HEK293T (cell line): ENCODE measurements at regions not wholly inside any gene's neighbourhood (a gene's known extent, or its start where the extent isn't known, plus 50 kb on each side); places are given as distances from the start of the nearest gene placed in this dataset.

ENCODE experiments used
- FOXM1 ChIP-seq: fragments of 450-650 bp; IDR thresholded peaks from 2 replicates; pipeline ENCODE4 v1.6.1; 2017; ENCODE audit warnings: mild to moderate bottlenecking, borderline replicate concordance
- HDGF ChIP-seq: fragments of 450-650 bp; IDR thresholded peaks from 2 replicates; pipeline ENCODE4 v1.6.1; 2017; ENCODE audit warnings: antibody characterized with exemption, borderline replicate concordance
- SP1 ChIP-seq: fragments of 450-650 bp; IDR thresholded peaks from 2 replicates; pipeline ENCODE4 v1.6.1; 2017

DNA sequence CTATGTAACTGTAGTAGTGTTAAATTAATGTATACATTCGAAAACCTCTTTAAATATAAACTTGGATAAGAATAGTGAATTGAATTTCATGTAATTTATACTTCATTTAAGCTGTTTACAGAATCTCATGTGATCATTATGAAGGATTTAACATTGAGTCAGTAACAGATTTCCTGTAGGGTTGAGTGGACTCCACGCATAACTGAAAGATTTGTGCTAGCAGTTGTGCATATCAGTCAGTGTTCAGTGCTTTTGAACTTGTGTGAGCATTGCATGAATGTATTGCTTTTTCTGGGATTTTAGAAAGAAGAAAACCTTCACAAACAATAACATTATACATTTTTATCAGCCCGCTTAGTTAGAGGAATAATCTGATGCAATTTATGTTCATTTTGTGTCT lies 1435.3 kb downstream of the LRFN5 start:
- TF ChIP-seq SP1 (no peak), HDGF (no peak), FOXM1 (no peak)
